T-helper 17 cell (primary cell): ENCODE measurements at regions not wholly inside any gene's neighbourhood (a gene's known extent, or its start where the extent isn't known, plus 50 kb on each side); places are given as distances from the start of the nearest gene placed in this dataset.
"Not testable (repeated sequence)": the region's sequence is repeated elsewhere in the genome, so short reads cannot be mapped to it uniquely, and the experiment has no call there.

Experiments
- ATAC-seq: fragments of 150-1000 bp; cut with Tn5 transposase; 2 replicates; pipeline ENCODE4 v1.10.0; 2021; ENCODE audit warnings: mild to moderate bottlenecking, moderate library complexity
- DNase-seq, 3 donors: peaks; one replicate each; pipeline versions ENCODE4 v3.0.0 to v3.0.0-alpha.2; 2020 to 2021
- H3K9me3 ChIP-seq: one replicate; pipeline ENCODE4 v1.7.0; 2013; ENCODE audit warnings: low read length, mild to moderate bottlenecking; ENCODE audit not compliant: control insufficient read depth, poor library complexity, severe bottlenecking
- H3K27ac Mint-ChIP-seq: one replicate; pipeline ENCODE4 v1.8.0; 2022; ENCODE audit warnings: mild to moderate bottlenecking, moderate library complexity, mixed read lengths
- H3K27me3 Mint-ChIP-seq: one replicate; pipeline ENCODE4 v1.8.0; 2022; ENCODE audit warnings: mixed read lengths
- H3K36me3 Mint-ChIP-seq: one replicate; pipeline ENCODE4 v1.8.0; 2022; ENCODE audit warnings: low read depth, mixed read lengths
- H3K4me1 Mint-ChIP-seq: one replicate; pipeline ENCODE4 v1.8.0; 2022; ENCODE audit warnings: mild to moderate bottlenecking, mixed read lengths
- H3K4me3 Mint-ChIP-seq: one replicate; pipeline ENCODE4 v1.8.0; 2022; ENCODE audit warnings: mild to moderate bottlenecking, moderate library complexity, mixed read lengths

DNA sequence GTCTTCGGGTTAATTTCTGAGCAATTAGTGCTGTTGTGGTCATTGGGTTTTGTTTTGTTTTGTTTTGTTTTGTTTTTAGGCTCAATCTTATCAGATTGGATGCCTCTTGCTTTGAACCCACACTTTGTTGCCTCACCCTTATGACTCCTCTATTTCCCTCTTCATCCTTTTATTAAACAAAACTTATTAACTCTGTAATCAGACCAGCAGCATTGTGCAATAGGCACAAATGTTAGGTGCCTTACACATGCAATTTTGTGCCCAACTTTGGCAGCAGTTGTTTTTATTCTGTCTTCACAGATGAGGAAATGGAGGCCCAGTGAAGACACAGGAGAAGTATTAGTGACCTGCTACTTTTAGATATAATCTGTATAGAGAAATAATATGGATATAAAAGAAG is 377.7 kb downstream of the KCNRG start:
- no peaks in the 10 kb centered on the region for H3K27me3 Mint-ChIP-seq
- H3K27ac Mint-ChIP-seq: no peak overlapping the region
- no peak for DNase-seq
- ATAC-seq: no peak
- no peaks in the 10 kb centered on the region for H3K36me3 Mint-ChIP-seq
- no peaks in the 10 kb centered on the region for H3K4me1 Mint-ChIP-seq
- no peaks in the 10 kb centered on the region for H3K9me3 ChIP-seq
- H3K4me3 Mint-ChIP-seq: peak overlapping the region; percentile 25

GRCh38 chr13:50393628-50394027 is 378.4 kb downstream of the KCNRG start:
- H3K27ac Mint-ChIP-seq: peak overlapping the region; percentile 14

GRCh38 chr13:50396001-50396400 is 380.8 kb downstream of the KCNRG start:
- Mint-ChIP-seq H3K27me3 (no peaks in the 10 kb centered on the region), H3K4me3 (no peak overlapping the region), H3K36me3 (peaks cover 3% of the 10 kb centered on the region), H3K27ac (no peak overlapping the region), H3K4me1 (no peaks in the 10 kb centered on the region)
- H3K9me3 ChIP-seq: no peaks in the 10 kb centered on the region
- DNase-seq (no peak), ATAC-seq (no peak)

More at GRCh38 chr13:50393628-50394027, 378.4 kb downstream of the KCNRG start:
- no peaks in the 10 kb centered on the region for H3K9me3 ChIP-seq
- DNase-seq: no peak
- H3K36me3 Mint-ChIP-seq: peaks cover under 1% of the 10 kb centered on the region
- H3K4me3 Mint-ChIP-seq: no peak overlapping the region
- H3K4me1 Mint-ChIP-seq: no peaks in the 10 kb centered on the region
- ATAC-seq: no peak
- H3K27me3 Mint-ChIP-seq: no peaks in the 10 kb centered on the region

DNA sequence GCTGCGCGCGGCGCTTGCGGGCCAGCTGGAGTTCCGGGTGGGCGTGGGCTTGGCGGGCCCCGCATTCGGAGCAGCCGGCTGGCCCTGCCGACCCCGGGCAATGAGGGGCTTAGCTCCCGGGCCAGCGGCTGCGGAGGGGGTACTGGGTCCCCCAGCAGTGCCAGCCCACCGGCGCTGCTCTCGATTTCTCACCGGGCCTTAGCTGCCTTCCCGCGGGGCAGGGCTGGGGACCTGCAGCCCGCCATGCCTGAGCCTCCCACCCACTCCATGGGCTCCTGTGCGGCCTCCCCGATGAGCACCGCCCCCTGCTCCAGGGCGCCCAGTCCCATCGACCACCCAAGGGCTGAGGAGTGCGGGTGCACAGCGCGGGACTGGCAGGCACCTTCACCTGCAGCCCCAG is 381.4 kb downstream of the KCNRG start:
- not testable (repeated sequence) for H3K36me3 Mint-ChIP-seq, H3K4me1 Mint-ChIP-seq, H3K4me3 Mint-ChIP-seq, H3K9me3 ChIP-seq, DNase-seq, H3K27me3 Mint-ChIP-seq, ATAC-seq, H3K27ac Mint-ChIP-seq

DNA sequence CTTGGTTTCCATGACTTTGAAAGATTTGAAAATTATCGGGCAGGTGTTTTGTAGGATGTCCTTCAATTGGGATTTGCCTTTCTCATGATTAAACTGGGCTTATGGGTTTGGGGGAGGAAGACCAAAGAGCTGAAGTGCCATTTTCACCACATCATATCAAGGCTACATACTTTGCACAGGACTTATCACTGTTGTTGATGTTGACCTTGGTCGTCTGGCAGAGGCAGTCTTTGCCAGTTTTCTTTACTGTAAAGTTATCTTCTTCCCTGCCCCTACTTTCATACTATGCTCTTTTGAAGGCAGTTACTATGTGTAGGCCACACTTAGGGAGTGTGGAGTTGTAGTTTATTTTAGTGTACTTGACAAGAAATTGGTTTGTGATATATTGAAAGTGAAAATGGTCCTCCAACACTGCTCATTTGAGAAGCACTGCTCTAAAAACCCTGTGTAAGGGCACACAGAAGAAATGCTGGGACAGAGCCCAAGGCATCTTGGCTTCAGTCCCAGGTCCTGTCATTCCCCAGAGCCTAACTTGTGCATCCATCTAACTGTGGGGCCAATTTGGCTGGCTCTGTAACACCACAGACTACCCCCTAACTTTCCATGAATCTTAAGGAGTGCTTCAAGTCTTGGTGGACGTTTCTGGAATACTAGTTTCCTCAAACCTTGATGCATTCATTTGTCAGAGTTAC is 384.9 kb downstream of the KCNRG start:
- no peak for DNase-seq
- no peak overlapping the region for H3K4me3 Mint-ChIP-seq
- no peak overlapping the region for H3K27ac Mint-ChIP-seq
- no peaks in the 10 kb centered on the region for H3K9me3 ChIP-seq
- H3K36me3 Mint-ChIP-seq: peaks cover 7% of the 10 kb centered on the region
- no peaks in the 10 kb centered on the region for H3K4me1 Mint-ChIP-seq
- no peaks in the 10 kb centered on the region for H3K27me3 Mint-ChIP-seq
- ATAC-seq: no peak

DNA sequence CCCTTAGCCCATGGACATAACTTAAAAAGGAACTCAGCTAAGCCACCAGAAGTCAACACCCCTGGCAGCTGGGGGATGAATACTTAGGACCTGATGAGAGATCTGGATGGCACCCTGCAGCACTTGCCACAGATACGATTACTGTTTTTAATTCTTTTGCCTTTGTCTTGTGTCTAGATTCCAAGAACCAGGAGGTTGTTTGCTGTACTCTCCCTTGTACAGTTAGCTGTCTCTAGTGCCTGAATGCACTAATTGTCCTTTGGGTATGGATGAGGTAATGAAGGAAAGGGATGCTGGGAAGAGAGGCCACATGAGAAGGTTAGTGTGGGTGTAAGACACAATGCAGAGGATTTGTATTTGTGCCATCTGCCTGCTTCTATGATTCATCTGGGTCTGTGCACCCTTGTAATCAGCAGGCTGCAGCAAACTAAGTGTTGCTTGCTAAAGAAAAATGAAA is 385.8 kb downstream of the KCNRG start:
- Mint-ChIP-seq H3K27me3 (no peaks in the 10 kb centered on the region), H3K4me1 (no peaks in the 10 kb centered on the region), H3K4me3 (no peak overlapping the region), H3K27ac (no peak overlapping the region), H3K36me3 (peaks cover 9% of the 10 kb centered on the region)
- no peaks in the 10 kb centered on the region for H3K9me3 ChIP-seq
- DNase-seq (no peak), ATAC-seq (no peak)

- H3K27ac Mint-ChIP-seq: no peak overlapping the region
- no peaks in the 10 kb centered on the region for H3K9me3 ChIP-seq
- DNase-seq: no peak
- no peaks in the 10 kb centered on the region for H3K4me1 Mint-ChIP-seq
- no peak for ATAC-seq
- no peaks in the 10 kb centered on the region for H3K27me3 Mint-ChIP-seq
- peaks cover 9% of the 10 kb centered on the region for H3K36me3 Mint-ChIP-seq
- no peak overlapping the region for H3K4me3 Mint-ChIP-seq
Observed at GRCh38 chr13:50401721-50402465, 386.6 kb downstream of the KCNRG start.

- no peak overlapping the region for H3K4me3 Mint-ChIP-seq
- no peaks in the 10 kb centered on the region for H3K4me1 Mint-ChIP-seq
- no peaks in the 10 kb centered on the region for H3K27me3 Mint-ChIP-seq
- DNase-seq: no peak
- H3K27ac Mint-ChIP-seq: no peak overlapping the region
- ATAC-seq: no peak
- H3K36me3 Mint-ChIP-seq: peaks cover 9% of the 10 kb centered on the region
- H3K9me3 ChIP-seq: no peaks in the 10 kb centered on the region
Observed at GRCh38 chr13:50403311-50403710, 388.1 kb downstream of the KCNRG start.

DNA sequence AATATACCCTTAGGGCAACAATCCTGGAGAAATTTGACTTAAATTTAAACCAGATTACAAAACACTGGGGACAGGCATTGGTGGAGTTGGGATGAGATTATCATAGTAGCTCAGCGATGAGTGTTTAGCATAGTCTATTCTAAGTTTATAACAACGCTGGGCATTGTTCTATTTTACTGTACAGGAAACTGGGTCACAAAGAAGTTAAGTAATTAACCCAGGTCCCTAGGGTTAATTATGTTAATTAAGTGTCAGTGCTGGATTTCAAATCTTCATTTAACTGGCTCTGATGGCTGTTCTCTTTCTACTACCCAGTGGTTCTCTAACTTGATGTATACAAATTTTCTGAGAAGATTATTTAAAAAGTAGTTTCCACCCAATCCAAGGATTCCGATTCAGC is 388.9 kb downstream of the KCNRG start:
- DNase-seq (no peak), ATAC-seq (no peak)
- H3K4me3 Mint-ChIP-seq: no peak overlapping the region
- no peak overlapping the region for H3K27ac Mint-ChIP-seq
- H3K27me3 Mint-ChIP-seq: no peaks in the 10 kb centered on the region
- peaks cover under 1% of the 10 kb centered on the region for H3K4me1 Mint-ChIP-seq
- H3K9me3 ChIP-seq: no peaks in the 10 kb centered on the region
- peaks cover 6% of the 10 kb centered on the region for H3K36me3 Mint-ChIP-seq

- no peaks in the 10 kb centered on the region for H3K9me3 ChIP-seq
- Mint-ChIP-seq H3K27ac (no peak overlapping the region), H3K36me3 (peaks cover 6% of the 10 kb centered on the region), H3K27me3 (no peaks in the 10 kb centered on the region), H3K4me1 (peaks cover 3% of the 10 kb centered on the region), H3K4me3 (no peak overlapping the region)
- DNase-seq: no peak
- no peak for ATAC-seq
Observed at GRCh38 chr13:50404769-50405168, 389.5 kb downstream of the KCNRG start.

- no peak overlapping the region for H3K27ac Mint-ChIP-seq
- peaks cover 3% of the 10 kb centered on the region for H3K4me1 Mint-ChIP-seq
- DNase-seq (no peak), ATAC-seq (no peak)
- no peaks in the 10 kb centered on the region for H3K27me3 Mint-ChIP-seq
- peaks cover 2% of the 10 kb centered on the region for H3K36me3 Mint-ChIP-seq
- no peak overlapping the region for H3K4me3 Mint-ChIP-seq
- H3K9me3 ChIP-seq: no peaks in the 10 kb centered on the region
Observed at GRCh38 chr13:50406831-50407230, 391.6 kb downstream of the KCNRG start.

DNA sequence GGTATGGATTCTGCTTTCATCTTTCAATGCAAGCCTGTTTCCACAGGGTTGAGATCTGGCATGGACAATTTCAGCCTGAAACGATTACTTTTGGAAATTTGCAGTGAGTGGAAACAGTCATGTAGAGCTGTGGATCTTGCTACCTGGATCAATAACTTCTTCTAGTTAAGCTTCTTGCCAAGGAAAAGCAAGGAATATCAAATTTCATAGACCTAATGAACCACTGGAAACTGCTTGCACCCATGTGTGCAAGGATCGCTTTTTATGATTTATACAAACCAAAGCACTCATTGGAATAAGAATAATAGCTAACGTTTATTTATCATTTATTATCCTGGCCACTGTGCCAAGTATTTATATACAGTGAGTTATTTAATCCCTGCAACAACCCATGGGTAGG is 392.8 kb downstream of the KCNRG start:
- no peaks in the 10 kb centered on the region for H3K27me3 Mint-ChIP-seq
- peaks cover 3% of the 10 kb centered on the region for H3K4me1 Mint-ChIP-seq
- no peak overlapping the region for H3K4me3 Mint-ChIP-seq
- H3K36me3 Mint-ChIP-seq: peaks cover 2% of the 10 kb centered on the region
- H3K27ac Mint-ChIP-seq: no peak overlapping the region
- H3K9me3 ChIP-seq: no peaks in the 10 kb centered on the region
- no peak for DNase-seq
- ATAC-seq: no peak

- Mint-ChIP-seq H3K27me3 (no peaks in the 10 kb centered on the region), H3K36me3 (peaks cover 5% of the 10 kb centered on the region), H3K4me1 (peaks cover 3% of the 10 kb centered on the region), H3K4me3 (peak overlapping the region; percentile 19), H3K27ac (no peak overlapping the region)
- no peak for DNase-seq
- no peaks in the 10 kb centered on the region for H3K9me3 ChIP-seq
- ATAC-seq: no peak
Observed at GRCh38 chr13:50409220-50409619, 394.0 kb downstream of the KCNRG start.
